ENCODE measurements at regions not wholly inside any gene's neighbourhood (a gene's known extent, or its start where the extent isn't known, plus 50 kb on each side); places are given as distances from the start of the nearest gene placed in this dataset.

DNA sequence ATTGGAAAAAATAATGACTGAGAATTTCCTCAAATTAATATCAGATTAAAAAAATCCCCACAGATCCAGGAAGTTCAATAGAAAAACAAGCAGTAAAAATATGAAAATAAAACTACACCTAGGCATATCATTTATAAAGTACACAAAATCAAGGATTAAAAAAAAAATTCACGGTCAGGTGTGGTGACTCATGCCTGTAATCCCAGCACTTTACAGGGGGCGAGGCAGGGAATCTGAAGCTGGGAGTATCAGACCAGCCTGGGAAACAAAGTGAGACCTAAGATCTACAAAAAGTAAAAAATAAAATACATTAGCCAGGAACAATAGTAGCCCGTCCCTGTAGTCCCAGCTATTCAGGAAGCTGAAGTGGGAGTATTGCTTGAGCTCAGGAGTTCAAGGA is 778.3 kb upstream of the ALCAM start:
- peaks cover 0 to 3% (median 0%) of the 10 kb centered on the region in 3 donors for H3K9me3 ChIP-seq
- no peaks in the 10 kb centered on the region for H3K36me3 ChIP-seq (replicated peaks in 1 of 2; ENCODE audit: insufficient read depth in 1 of 2, low read depth in 2 of 2)
- H3K4me1 ChIP-seq: no peaks in the 10 kb centered on the region
- intact Hi-C loops (cut with DNase I): no loop called here
- no peak overlapping the region for H3K4me3 ChIP-seq
- no peaks in the 10 kb centered on the region for H3K27me3 ChIP-seq
- no peak for TF ChIP-seq POLR2A (IDR thresholded peaks at IDR 0.05)
- TF ChIP-seq, protein P1, sequence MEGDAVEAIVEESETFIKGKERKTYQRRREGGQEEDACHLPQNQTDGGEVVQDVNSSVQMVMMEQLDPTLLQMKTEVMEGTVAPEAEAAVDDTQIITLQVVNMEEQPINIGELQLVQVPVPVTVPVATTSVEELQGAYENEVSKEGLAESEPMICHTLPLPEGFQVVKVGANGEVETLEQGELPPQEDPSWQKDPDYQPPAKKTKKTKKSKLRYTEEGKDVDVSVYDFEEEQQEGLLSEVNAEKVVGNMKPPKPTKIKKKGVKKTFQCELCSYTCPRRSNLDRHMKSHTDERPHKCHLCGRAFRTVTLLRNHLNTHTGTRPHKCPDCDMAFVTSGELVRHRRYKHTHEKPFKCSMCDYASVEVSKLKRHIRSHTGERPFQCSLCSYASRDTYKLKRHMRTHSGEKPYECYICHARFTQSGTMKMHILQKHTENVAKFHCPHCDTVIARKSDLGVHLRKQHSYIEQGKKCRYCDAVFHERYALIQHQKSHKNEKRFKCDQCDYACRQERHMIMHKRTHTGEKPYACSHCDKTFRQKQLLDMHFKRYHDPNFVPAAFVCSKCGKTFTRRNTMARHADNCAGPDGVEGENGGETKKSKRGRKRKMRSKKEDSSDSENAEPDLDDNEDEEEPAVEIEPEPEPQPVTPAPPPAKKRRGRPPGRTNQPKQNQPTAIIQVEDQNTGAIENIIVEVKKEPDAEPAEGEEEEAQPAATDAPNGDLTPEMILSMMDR (IDR thresholded peaks at IDR 0.05): no peak
- DNase-seq (no peak), ATAC-seq (no peak)
- WGBS, 2 donors: 60 to 72% methylated on average over 3 of the region's 3 CpGs
- no peak overlapping the region for H3K27ac ChIP-seq

DNA sequence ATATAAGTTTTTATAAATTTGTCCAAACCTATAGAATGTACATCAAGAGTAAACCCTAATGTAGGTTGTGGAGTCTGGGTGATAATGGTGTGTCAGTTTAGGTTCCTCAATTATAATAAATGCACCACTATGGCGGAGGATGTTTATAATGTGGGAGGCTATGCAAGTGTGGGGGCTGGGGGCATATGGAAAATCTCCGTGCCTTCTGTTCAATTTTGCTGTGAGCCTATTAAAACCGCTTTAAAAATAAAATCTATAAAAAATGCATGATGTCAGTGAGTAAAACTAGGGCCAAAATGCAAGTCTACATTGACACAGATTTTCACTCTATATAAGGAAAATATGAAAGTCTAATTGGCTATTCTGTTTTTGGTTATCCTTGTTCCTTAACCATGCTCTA is 774.9 kb upstream of the ALCAM start:
- TF ChIP-seq, protein P1 (IDR thresholded peaks at IDR 0.05): no peak
- no peak for TF ChIP-seq POLR2A (IDR thresholded peaks at IDR 0.05)
- Histone ChIP-seq H3K9me3 (peaks cover 0 to 3% (median 0%) of the 10 kb centered on the region in 3 donors), H3K36me3 (replicated peaks in 1 of 2; ENCODE audit: insufficient read depth in 1 of 2, low read depth in 2 of 2) (no peaks in the 10 kb centered on the region), H3K27ac (no peak overlapping the region), H3K27me3 (no peaks in the 10 kb centered on the region), H3K4me3 (no peak overlapping the region), H3K4me1 (no peaks in the 10 kb centered on the region)
- ATAC-seq (no peak), DNase-seq (no peak)
- WGBS, 2 donors: 87 to 91% methylated on average over 3 of the region's 3 CpGs
- intact Hi-C loops (cut with DNase I): no loop called here

DNA sequence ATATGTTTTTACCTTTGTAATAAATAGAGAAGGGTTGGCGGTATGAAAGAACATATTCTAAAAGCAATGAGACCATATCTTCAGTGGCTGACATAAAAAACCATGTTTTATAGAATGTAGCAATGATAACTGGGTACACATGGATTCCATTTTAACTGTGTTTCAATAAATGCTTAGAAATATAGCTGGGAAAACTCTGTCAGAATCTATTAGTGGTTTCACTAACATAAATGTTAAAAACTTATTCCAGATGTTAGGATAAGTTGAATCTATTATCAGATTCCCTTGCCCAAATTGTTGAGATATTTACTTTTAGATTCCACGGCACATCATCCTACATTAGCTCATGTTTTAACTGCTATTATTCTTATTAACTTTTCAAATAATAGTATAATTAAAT is 772.2 kb upstream of the ALCAM start:
- Histone ChIP-seq H3K27ac (no peak overlapping the region), H3K27me3 (no peaks in the 10 kb centered on the region), H3K4me3 (no peak overlapping the region), H3K9me3 (peaks cover 0 to 3% (median 0%) of the 10 kb centered on the region in 3 donors), H3K36me3 (replicated peaks in 1 of 2; ENCODE audit: insufficient read depth in 1 of 2, low read depth in 2 of 2) (no peaks in the 10 kb centered on the region), H3K4me1 (peaks cover 13% of the 10 kb centered on the region)
- 79 to 82% methylated on average over 2 of the region's 2 CpGs for WGBS, 2 donors
- DNase-seq (no peak), ATAC-seq (no peak)
- TF ChIP-seq, protein P1 (IDR thresholded peaks at IDR 0.05): no peak
- TF ChIP-seq POLR2A (IDR thresholded peaks at IDR 0.05): no peak
- intact Hi-C loops (cut with DNase I): no loop called here

DNA sequence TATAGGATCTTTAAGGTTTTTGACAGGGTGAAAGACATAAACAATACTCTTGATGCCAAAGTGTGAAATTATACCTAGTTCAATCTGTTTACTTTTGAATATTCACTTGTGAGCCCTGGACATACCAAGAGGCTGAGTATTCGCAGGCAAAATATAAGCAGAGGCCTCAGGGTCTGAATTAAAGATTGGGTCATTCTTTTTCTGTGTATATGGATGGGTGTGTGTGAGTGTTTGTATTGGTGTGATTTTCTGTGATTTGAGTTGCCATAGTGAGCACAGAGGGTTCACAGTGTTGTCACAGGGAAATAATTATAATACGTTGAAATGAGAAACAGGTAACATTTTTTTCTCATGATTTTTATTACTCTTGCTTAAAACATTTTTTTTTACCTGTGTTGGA is 770.7 kb upstream of the ALCAM start:
- ATAC-seq (no peak), DNase-seq (no peak)
- Histone ChIP-seq H3K27me3 (no peaks in the 10 kb centered on the region), H3K4me3 (no peak overlapping the region), H3K27ac (no peak overlapping the region), H3K9me3 (no peaks in the 10 kb centered on the region), H3K36me3 (replicated peaks in 1 of 2; ENCODE audit: insufficient read depth in 1 of 2, low read depth in 2 of 2) (no peaks in the 10 kb centered on the region), H3K4me1 (peaks cover 13% of the 10 kb centered on the region)
- intact Hi-C loops (cut with DNase I): no loop called here
- WGBS, 2 donors: 85 to 87% methylated on average over 2 of the region's 2 CpGs
- TF ChIP-seq POLR2A (IDR thresholded peaks at IDR 0.05): no peak
- TF ChIP-seq, protein P1 (IDR thresholded peaks at IDR 0.05): no peak

DNA sequence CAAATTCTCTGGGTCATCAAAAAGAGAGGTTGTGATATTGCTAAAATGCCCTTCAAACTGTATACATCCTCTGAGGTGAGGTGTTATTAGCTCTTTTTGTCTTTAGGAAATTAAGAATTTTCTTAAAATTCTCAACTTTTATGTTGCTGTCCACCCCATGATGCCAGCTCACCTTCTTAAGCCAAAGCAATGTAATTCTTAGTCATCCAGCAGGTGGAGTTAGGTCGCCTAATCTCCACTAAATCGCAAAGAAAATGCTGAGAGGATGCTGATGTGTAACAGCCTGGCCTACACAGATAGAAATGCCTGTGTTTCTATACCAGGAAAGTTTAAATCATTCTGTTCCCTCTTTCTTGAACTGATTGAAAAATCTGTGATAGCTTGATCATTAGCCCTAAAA is 770.2 kb upstream of the ALCAM start:
- WGBS, 2 donors: 2 to 6% methylated on average over 2 of the region's 2 CpGs
- ATAC-seq: peak; percentile 81
- Histone ChIP-seq H3K27ac (no peak overlapping the region), H3K4me3 (no peak overlapping the region), H3K36me3 (replicated peaks in 1 of 2; ENCODE audit: insufficient read depth in 1 of 2, low read depth in 2 of 2) (no peaks in the 10 kb centered on the region), H3K27me3 (no peaks in the 10 kb centered on the region), H3K9me3 (no peaks in the 10 kb centered on the region), H3K4me1 (peaks cover 13% of the 10 kb centered on the region)
- peak in 2 of 4 donors; percentile 16 to 31 for DNase-seq
- intact Hi-C loops (cut with DNase I): no loop called here
- TF ChIP-seq, protein P1 (IDR thresholded peaks at IDR 0.05): peak in 6 of 7 experiments; percentile 44 to 67 (median 53)
- TF ChIP-seq POLR2A (IDR thresholded peaks at IDR 0.05): no peak

Data from body of pancreas (tissue), 4 donors.